CD4-positive, alpha-beta T cell treated with Interleukin-21 for 1 hour (primary cell): ENCODE measurements at regions not wholly inside any gene's neighbourhood (a gene's known extent, or its start where the extent isn't known, plus 50 kb on each side); places are given as distances from the start of the nearest gene placed in this dataset.

Source experiments
- DNase-seq: peaks from one replicate; pipeline ENCODE4 v3.0.0-alpha.2; 2020

GRCh38 chr3:117927825-117928224, 1106.8 kb downstream of the IGSF11 start:
- no peak for DNase-seq

- no peak for DNase-seq
Observed at GRCh38 chr3:117928836-117929235, 1105.8 kb downstream of the IGSF11 start.

- DNase-seq: no peak
Observed at GRCh38 chr3:117932441-117932840, 1102.2 kb downstream of the IGSF11 start.

GRCh38 chr3:117936159-117936558, 1098.5 kb downstream of the IGSF11 start:
- no peak for DNase-seq

DNA sequence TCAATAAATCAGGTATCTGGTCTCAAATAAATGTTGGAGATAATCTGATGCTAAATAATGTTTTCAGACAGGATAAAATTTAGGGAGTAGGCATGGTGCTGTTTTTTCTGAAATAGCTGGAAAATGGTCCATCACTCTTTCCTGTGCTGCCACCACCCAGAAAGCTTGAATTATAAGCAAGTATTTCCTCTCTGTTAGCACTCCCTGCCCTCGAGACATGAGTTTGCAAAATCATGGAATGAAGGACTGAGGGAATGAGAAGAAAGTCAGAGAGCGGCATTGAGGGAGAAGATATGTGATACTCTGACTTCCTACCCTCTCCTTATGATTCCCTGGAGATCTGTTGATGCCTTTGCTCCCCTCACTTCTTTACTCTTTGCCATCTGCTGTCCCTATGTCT, 1095.7 kb downstream of the IGSF11 start:
- no peak for DNase-seq

DNA sequence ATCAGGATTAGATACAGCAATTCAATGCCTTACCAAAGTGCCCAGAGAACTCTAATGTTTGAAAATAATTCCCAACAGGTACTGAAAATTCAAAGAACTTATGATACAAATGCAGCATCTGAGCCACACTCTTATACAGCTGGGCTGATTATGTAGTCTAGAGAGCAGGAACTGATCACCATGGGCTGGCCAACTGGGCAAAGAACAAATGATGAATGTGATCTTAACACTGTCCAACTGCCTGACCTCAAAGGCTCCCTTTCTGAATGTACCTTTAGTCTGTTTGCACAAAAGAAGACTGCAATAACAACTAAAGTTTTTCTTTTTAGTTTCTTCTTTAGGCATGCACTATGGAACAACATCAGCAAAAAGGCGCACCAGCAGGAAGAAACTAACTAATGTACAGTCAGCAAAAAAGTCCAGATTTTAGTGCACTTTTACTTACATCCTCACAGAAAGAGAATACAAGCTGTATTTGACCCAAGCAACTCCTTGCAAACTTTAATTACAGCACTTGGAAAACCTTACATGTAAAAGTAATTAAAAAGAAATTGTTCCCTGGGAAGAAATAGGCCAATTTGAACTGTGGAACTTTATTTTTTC, 1095.1 kb downstream of the IGSF11 start:
- DNase-seq: no peak

DNA sequence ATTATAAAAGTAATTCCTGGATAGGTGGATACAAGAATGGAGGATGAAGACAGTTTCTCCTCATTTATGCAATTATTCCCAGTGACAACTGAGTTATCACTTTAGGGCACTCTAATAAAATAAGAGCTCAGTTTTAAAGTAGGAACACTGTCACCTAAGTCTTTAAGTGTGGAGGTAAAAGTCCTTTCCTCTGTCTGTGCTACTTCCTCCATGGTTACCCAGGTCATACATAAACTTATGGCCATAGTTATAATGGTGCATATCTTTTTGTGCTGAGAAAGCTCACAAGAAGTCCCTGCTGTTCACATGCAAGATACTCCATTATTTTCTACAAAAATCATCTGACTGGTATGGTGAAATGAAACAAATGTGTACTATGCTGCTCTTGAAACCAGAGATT, 1093.6 kb downstream of the IGSF11 start:
- DNase-seq: no peak

GRCh38 chr3:117941756-117942155, 1092.9 kb downstream of the IGSF11 start:
- no peak for DNase-seq

GRCh38 chr3:117954131-117954530, 1080.5 kb downstream of the IGSF11 start:
- no peak for DNase-seq

DNA sequence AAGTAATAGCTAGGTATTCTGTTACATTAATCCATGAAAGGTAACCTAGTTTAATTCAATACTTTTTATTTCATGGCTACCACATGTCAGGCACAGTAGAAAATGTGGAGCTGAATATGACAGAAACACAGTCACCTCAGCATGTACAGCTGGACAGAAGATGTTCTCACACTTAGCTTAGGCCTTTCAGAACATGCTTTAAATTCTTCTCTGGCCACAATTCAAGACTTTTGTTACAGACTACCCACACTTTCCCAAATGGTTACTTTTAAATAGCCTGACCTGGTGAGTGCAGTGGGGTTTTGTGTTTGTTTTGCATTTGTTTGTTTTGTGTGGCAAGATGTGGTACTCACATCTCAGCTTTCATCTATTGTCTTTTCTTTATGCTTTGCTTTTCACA, 1079.5 kb downstream of the IGSF11 start:
- DNase-seq: no peak

DNA sequence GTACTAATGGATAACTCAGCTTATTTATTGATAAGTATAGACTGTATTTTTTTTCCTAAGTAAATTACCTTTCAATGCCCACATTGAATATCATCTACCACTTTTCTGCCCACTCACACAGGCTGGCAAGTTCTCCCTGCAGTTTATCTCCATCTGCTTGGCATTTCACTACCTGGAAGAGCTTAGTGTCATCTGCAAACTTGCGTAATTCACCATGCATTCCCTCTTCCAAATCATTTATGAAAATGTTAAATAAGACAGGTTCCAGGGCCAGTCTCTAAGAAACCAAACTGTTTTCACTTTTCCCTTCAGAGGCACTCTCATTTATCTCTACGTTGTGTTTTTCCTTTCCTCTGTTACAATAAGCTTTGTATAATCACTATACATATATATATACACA, 1076.6 kb downstream of the IGSF11 start:
- no peak for DNase-seq

DNA sequence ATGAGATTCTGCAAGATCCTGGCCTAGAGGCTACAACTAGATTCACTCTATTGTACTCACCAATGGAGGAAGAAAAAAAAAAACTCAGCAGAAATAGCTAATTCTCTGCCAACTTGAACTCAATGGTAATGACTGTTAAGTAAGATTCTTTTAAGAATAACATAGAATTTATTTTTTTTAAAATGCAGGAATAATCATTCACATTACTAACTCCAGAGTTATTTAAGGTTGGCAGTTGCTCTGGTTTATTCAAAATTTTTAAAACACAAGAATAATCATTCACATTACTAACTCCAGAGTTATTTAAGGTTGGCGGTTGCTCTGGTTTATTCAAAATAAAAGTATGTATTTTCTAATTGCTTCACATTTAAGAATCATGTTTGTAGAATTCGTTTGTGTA, 1071.9 kb downstream of the IGSF11 start:
- DNase-seq: no peak

DNA sequence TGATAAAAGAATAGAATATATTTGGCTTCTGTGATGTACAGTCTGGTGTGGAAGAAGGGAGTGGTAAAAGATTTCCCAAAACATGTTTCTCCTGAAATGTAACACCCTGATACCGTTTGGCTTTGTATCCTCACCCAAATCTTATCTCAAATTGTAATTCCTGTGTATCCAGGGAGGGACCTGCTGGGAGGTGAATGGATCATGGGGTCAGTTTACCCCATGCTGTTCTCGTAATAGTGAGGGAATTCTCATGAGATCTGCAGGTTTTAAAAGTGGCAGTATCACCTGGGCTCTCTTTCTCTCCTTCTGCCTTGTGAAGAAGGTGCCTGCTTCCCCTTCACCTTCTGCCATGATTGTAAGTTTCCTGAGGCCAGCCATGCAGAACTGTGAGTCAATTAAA, 1070.8 kb downstream of the IGSF11 start:
- DNase-seq: no peak

GRCh38 chr3:117964814-117965213, 1069.8 kb downstream of the IGSF11 start:
- DNase-seq: no peak

DNA sequence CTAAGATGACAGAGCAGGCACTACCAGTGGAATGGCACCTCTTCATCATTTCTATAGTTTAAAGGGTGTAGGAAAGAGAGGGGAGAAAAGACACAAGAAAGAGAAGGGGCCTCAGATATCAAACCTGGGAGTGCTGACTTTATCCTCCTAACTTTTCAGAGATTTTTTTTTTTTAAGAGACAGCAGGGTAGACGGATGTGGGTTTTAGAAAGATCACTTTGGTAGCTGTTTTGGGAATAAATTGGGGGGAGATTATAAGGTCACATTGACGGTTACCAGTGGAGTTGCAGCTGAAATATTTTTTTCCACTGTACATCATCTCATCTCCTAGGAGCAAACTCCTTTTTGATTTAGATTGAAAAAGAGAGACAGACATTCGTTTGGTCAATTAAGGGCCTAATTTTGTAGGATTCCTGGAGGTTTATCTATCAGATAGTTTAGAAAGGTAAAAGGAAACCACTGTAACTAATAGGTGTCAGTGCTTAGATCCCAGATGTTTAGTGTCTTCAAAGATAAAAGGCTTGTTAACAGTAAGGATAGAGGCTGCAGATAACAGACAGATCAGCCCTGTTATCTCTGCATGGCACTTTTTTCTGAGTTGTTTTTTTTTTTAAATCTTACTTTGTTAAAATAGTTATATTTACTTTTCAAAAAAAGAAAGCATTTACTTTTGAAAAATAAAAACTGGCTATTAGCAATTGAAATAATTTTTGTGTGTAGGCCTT, 1057.0 kb downstream of the IGSF11 start:
- no peak for DNase-seq

- no peak for DNase-seq
Observed at GRCh38 chr3:117979466-117979865, 1055.2 kb downstream of the IGSF11 start.

GRCh38 chr3:117987256-117987655, 1047.4 kb downstream of the IGSF11 start:
- DNase-seq: no peak

GRCh38 chr3:117989982-117990381, 1044.7 kb downstream of the IGSF11 start:
- no peak for DNase-seq

DNA sequence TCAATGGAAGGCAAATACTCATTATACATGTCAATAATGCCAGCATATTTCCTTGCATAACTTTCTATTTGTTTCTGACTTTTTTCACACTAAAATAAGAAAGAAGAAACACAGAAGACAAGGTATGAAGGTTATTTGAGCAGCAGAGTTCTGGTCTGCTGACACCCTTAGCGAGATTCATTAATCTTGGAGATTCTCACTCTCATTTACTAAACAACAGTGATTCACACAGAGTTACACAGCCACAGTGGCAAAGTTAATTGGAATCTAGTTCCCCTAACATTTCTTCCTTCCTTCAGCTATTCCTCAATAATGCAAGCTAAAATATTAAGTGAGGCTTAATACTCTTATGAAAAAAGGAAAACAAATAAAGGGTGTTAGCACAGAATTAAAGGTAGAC, 1044.0 kb downstream of the IGSF11 start:
- no peak for DNase-seq

DNA sequence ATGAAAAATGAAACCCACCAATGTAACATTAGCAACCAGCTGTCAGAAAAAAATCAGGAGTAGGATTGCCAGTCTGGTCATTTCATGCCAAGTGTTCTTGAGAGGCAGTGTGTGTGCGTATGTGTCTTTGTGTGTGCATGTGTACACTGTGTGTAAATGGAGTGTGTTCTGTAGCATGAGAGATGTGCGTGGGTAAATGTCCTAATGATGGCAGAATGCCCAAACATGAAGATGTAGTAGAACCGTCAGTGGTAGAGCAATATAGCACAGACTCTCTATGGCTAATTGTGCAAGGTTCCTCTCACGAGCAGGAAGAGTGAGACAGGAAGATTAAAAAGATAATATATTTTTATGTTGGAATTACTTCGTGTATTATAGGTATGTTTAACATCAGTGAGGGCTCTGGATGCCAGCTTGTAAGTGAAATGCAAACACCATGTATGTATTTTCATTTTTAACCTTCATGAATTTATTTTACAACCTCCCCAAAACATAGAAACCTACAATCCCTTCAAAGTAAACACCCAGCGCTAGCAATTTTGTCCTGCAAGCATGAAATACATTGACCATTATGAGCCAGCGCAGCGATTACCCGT, 1038.7 kb downstream of the IGSF11 start:
- DNase-seq: no peak

- DNase-seq: peak; percentile 12
Observed at GRCh38 chr3:117997201-117998049, 1037.2 kb downstream of the IGSF11 start.

DNA sequence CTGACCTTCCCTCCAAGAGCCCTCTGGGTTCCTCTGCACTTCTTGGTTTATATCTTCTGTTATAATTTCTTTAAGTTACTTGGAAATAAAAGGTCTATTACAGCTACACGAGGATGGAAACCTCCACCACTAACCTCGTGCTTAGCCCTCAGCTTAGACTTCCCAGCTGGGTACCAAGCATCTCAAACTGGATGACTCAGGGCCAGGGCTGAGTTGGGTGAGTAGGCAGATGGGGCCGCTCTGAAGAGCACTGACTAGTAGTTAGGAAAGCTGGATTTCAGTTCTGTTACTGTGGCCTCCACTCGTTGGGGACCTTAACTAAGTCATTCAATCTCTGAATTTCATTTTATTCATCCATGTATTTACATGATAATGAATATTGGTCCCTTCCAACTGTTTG, 1036.6 kb downstream of the IGSF11 start:
- no peak for DNase-seq

DNA sequence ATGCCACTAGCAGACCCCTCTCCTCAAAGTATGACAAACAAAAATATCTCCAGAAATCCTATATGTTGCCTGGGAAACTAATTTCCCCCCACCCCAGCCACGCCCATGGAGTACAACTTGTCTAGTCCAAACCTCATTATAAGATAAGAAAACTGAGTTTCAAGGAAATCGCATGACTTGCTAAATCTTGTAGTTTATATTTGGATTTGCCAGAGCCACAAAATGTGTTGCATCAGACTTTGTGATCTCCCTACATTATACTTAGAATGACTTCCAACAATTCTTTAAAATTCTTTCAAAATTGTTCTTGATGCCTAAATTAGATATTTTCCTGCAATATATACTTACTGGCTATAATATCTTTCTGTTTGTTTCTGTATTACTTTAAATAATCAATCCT, 1034.4 kb downstream of the IGSF11 start:
- DNase-seq: no peak

GRCh38 chr3:118001380-118001779, 1033.3 kb downstream of the IGSF11 start:
- DNase-seq: no peak
